ENCODE measurements at regions not wholly inside any gene's neighbourhood (a gene's known extent, or its start where the extent isn't known, plus 50 kb on each side); places are given as distances from the start of the nearest gene placed in this dataset.
"Not testable (repeated sequence)": the region's sequence is repeated elsewhere in the genome, so short reads cannot be mapped to it uniquely, and the experiment has no call there.

GRCh38 chr12:9481289-9481688 is 126.4 kb downstream of the KLRB1 start:
- H3K9me2 ChIP-seq (ENCODE audit: insufficient read depth, low read length); H3K4me3 ChIP-seq (ENCODE audit: low read depth, low read length, poor library complexity, severe bottlenecking); H3K4me2 ChIP-seq (ENCODE audit: low read length); H3K9me3 ChIP-seq (ENCODE audit: low read length); H4K20me1 ChIP-seq (ENCODE audit: insufficient read depth, low read length); DNase-seq (ENCODE audit: low spot score); H3K79me2 ChIP-seq (ENCODE audit: insufficient read depth, low read depth, low read length); H2AFZ ChIP-seq (ENCODE audit: low read length); BruUV-seq (replicated peaks); H3K4me1 ChIP-seq (ENCODE audit: insufficient read depth, low read length, poor library complexity, severe bottlenecking); POLR2A ChIA-PET; H3K27ac ChIP-seq (ENCODE audit: low read depth, low read length, poor library complexity, severe bottlenecking); intact Hi-C loops (cut with micrococcal nuclease; ENCODE audit: unreplicated experiment); CTCF ChIA-PET (ENCODE audit: unreplicated experiment); H3K36me3 ChIP-seq (ENCODE audit: insufficient read depth, low read length): not testable (repeated sequence)

GRCh38 chr12:9474197-9474596 is 133.5 kb downstream of the KLRB1 start:
- H3K9me3 ChIP-seq (ENCODE audit: low read length); CTCF ChIA-PET (ENCODE audit: unreplicated experiment); H3K4me3 ChIP-seq (ENCODE audit: low read depth, low read length, poor library complexity, severe bottlenecking); DNase-seq (ENCODE audit: low spot score); H3K36me3 ChIP-seq (ENCODE audit: insufficient read depth, low read length); H3K27ac ChIP-seq (ENCODE audit: low read depth, low read length, poor library complexity, severe bottlenecking); H3K4me2 ChIP-seq (ENCODE audit: low read length); H2AFZ ChIP-seq (ENCODE audit: low read length); H3K79me2 ChIP-seq (ENCODE audit: insufficient read depth, low read depth, low read length); POLR2A ChIA-PET; H3K9me2 ChIP-seq (ENCODE audit: insufficient read depth, low read length); H4K20me1 ChIP-seq (ENCODE audit: insufficient read depth, low read length); BruUV-seq (replicated peaks): not testable (repeated sequence)
- H3K4me1 ChIP-seq (ENCODE audit: insufficient read depth, low read length, poor library complexity, severe bottlenecking), result peaks cover 18% of the 10 kb centered on the region
- intact Hi-C loops (cut with micrococcal nuclease; ENCODE audit: unreplicated experiment), result loop anchor here (10.0 kb wide), 1 partner anchor 111 kb away; no protein-coding TSS in a partner anchor

GRCh38 chr12:9473638-9474037 is 134.1 kb downstream of the KLRB1 start:
- H3K4me3 ChIP-seq (ENCODE audit: low read depth, low read length, poor library complexity, severe bottlenecking); H3K79me2 ChIP-seq (ENCODE audit: insufficient read depth, low read depth, low read length); H3K4me2 ChIP-seq (ENCODE audit: low read length); BruUV-seq (replicated peaks); POLR2A ChIA-PET; H3K36me3 ChIP-seq (ENCODE audit: insufficient read depth, low read length); H2AFZ ChIP-seq (ENCODE audit: low read length); H3K27ac ChIP-seq (ENCODE audit: low read depth, low read length, poor library complexity, severe bottlenecking); H3K9me2 ChIP-seq (ENCODE audit: insufficient read depth, low read length); H3K9me3 ChIP-seq (ENCODE audit: low read length); H4K20me1 ChIP-seq (ENCODE audit: insufficient read depth, low read length); CTCF ChIA-PET (ENCODE audit: unreplicated experiment); DNase-seq (ENCODE audit: low spot score): not testable (repeated sequence)
- H3K4me1 ChIP-seq (ENCODE audit: insufficient read depth, low read length, poor library complexity, severe bottlenecking), result peaks cover 24% of the 10 kb centered on the region
- intact Hi-C loops (cut with micrococcal nuclease; ENCODE audit: unreplicated experiment), result loop anchor here (10.0 kb wide), 1 partner anchor 111 kb away; no protein-coding TSS in a partner anchor

DNA sequence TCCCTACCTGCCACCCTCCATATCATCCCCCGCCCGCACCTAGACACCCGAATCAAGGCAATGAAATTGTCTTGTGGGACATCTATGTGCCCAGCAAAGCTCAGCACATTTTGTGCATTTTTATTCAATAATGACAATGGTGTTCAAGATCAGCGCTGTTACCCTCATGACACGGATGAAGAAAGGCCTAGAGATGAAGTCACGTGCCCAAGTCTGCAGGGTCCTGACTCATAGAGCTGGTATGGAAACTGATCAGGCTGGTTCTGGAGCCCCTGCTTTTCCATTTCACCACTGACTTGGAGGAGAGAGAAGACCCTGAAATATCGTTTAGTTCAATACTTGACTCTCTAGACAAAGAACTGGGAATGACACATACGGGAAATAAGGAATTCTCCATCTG is 136.2 kb downstream of the KLRB1 start:
- H4K20me1 ChIP-seq (ENCODE audit: insufficient read depth, low read length); POLR2A ChIA-PET; H3K9me2 ChIP-seq (ENCODE audit: insufficient read depth, low read length); CTCF ChIA-PET (ENCODE audit: unreplicated experiment); H3K79me2 ChIP-seq (ENCODE audit: insufficient read depth, low read depth, low read length); DNase-seq (ENCODE audit: low spot score); H3K36me3 ChIP-seq (ENCODE audit: insufficient read depth, low read length); H3K4me3 ChIP-seq (ENCODE audit: low read depth, low read length, poor library complexity, severe bottlenecking); H3K27ac ChIP-seq (ENCODE audit: low read depth, low read length, poor library complexity, severe bottlenecking); BruUV-seq (replicated peaks); H2AFZ ChIP-seq (ENCODE audit: low read length); H3K4me2 ChIP-seq (ENCODE audit: low read length); H3K9me3 ChIP-seq (ENCODE audit: low read length): not testable (repeated sequence)
- intact Hi-C loops (cut with micrococcal nuclease; ENCODE audit: unreplicated experiment), result loop anchor here (10.0 kb wide), 1 partner anchor 113 kb away; no protein-coding TSS in a partner anchor
- peaks cover 29% of the 10 kb centered on the region for H3K4me1 ChIP-seq (ENCODE audit: insufficient read depth, low read length, poor library complexity, severe bottlenecking)

- H3K4me3 ChIP-seq (ENCODE audit: low read depth, low read length, poor library complexity, severe bottlenecking), result peak overlapping the region; percentile 14
- H4K20me1 ChIP-seq (ENCODE audit: insufficient read depth, low read length); POLR2A ChIA-PET; H3K79me2 ChIP-seq (ENCODE audit: insufficient read depth, low read depth, low read length); H3K9me2 ChIP-seq (ENCODE audit: insufficient read depth, low read length); BruUV-seq (replicated peaks); CTCF ChIA-PET (ENCODE audit: unreplicated experiment); H3K36me3 ChIP-seq (ENCODE audit: insufficient read depth, low read length); H3K9me3 ChIP-seq (ENCODE audit: low read length): not testable (repeated sequence)
- H3K4me2 ChIP-seq (ENCODE audit: low read length), result peak overlapping the region; percentile 35
- peak; percentile 55 for DNase-seq (ENCODE audit: low spot score)
- peak overlapping the region; percentile 27 for H3K27ac ChIP-seq (ENCODE audit: low read depth, low read length, poor library complexity, severe bottlenecking)
- H2AFZ ChIP-seq (ENCODE audit: low read length), result peak overlapping the region; percentile 54
- H3K4me1 ChIP-seq (ENCODE audit: insufficient read depth, low read length, poor library complexity, severe bottlenecking), result peaks cover 29% of the 10 kb centered on the region
- intact Hi-C loops (cut with micrococcal nuclease; ENCODE audit: unreplicated experiment), result loop anchor here (10.0 kb wide), 1 partner anchor 114 kb away; no protein-coding TSS in a partner anchor
Measured at GRCh38 chr12:9470367-9470766, 137.3 kb downstream of the KLRB1 start.

- H4K20me1 ChIP-seq (ENCODE audit: insufficient read depth, low read length); BruUV-seq (replicated peaks); H3K79me2 ChIP-seq (ENCODE audit: insufficient read depth, low read depth, low read length); H3K9me2 ChIP-seq (ENCODE audit: insufficient read depth, low read length); H3K36me3 ChIP-seq (ENCODE audit: insufficient read depth, low read length); DNase-seq (ENCODE audit: low spot score); H3K4me3 ChIP-seq (ENCODE audit: low read depth, low read length, poor library complexity, severe bottlenecking); H3K9me3 ChIP-seq (ENCODE audit: low read length); CTCF ChIA-PET (ENCODE audit: unreplicated experiment): not testable (repeated sequence)
- H2AFZ ChIP-seq (ENCODE audit: low read length), result peak overlapping the region; percentile 54
- H3K4me2 ChIP-seq (ENCODE audit: low read length), result peak overlapping the region; percentile 35
- POLR2A ChIA-PET, result interaction anchor here (0.6 kb wide), 1 partner anchor 145 kb away, joined by 4 read pairs; no protein-coding TSS in a partner anchor
- H3K27ac ChIP-seq (ENCODE audit: low read depth, low read length, poor library complexity, severe bottlenecking), result peak overlapping the region; percentile 27
- intact Hi-C loops (cut with micrococcal nuclease; ENCODE audit: unreplicated experiment), result loop anchor here (5.0 to 10.0 kb wide), 2 partner anchors 115 to 147 kb away; no protein-coding TSS in a partner anchor
- H3K4me1 ChIP-seq (ENCODE audit: insufficient read depth, low read length, poor library complexity, severe bottlenecking), result peaks cover 29% of the 10 kb centered on the region
Measured at GRCh38 chr12:9469956-9470355, 137.8 kb downstream of the KLRB1 start.
